Lower leg skin (tissue), 4 donors: ENCODE measurements at regions not wholly inside any gene's neighbourhood (a gene's known extent, or its start where the extent isn't known, plus 50 kb on each side); places are given as distances from the start of the nearest gene placed in this dataset.

Experiments
- DNase-seq, 2 donors: peaks; one replicate each; pipeline ENCODE4 v3.0.0-alpha.2; 2019; ENCODE audit warnings: low spot score in 2 of 2
- H3K4me3 ChIP-seq: fragments of 200-600 bp; sonication (generic); 2 replicates; pipeline ENCODE4 v1.5.1; 2017; ENCODE audit warnings: mild to moderate bottlenecking, low read depth; ENCODE audit not compliant: poor library complexity, severe bottlenecking
- CTCF ChIP-seq, 3 donors: fragments of 450-650 bp; IDR thresholded peaks; one replicate each; pipeline ENCODE4 v1.5.1; 2016; ENCODE audit warnings: antibody characterized with exemption in 3 of 3, mild to moderate bottlenecking in 3 of 3, moderate library complexity in 2 of 3
- POLR2A ChIP-seq, 2 donors: fragments of 450-650 bp; IDR thresholded peaks; one replicate each; pipeline ENCODE4 v1.6.1; 2016 to 2017; ENCODE audit warnings: antibody characterized with exemption in 2 of 2, mild to moderate bottlenecking in 1 of 2, moderate library complexity in 1 of 2
- WGBS, 2 donors: methylation state at CpG; one replicate each; pipeline ENCODE4 v1.1.5; 2018; 5-methylcytosine and 5-hydroxymethylcytosine counted together
- intact Hi-C: fragments of 100-400 bp; cut with DNase I; formaldehyde crosslinking; loops from one replicate; pipeline ENCODE4 v1.15.0; 2023; ENCODE audit warnings: low total_unique reads

- H3K4me3 ChIP-seq: no peak overlapping the region
- intact Hi-C loops: no loop called here
- TF ChIP-seq POLR2A (IDR thresholded peaks at IDR 0.05) (no peak), CTCF (IDR thresholded peaks at IDR 0.05) (no peak)
- DNase-seq: no peak
These were observed 65.0 kb upstream of the DNAJC19 start for GRCh38 chr3:181054538-181054937.

- no peak for DNase-seq
- 64 to 71% methylated on average over 2 of the region's 2 CpGs for WGBS, 2 donors
- intact Hi-C loops: no loop called here
- TF ChIP-seq CTCF (IDR thresholded peaks at IDR 0.05) (no peak), POLR2A (IDR thresholded peaks at IDR 0.05) (no peak)
- H3K4me3 ChIP-seq: no peak overlapping the region
These were observed 62.7 kb upstream of the DNAJC19 start for GRCh38 chr3:181052256-181052655.

GRCh38 chr3:181050738-181051137 lies 61.2 kb upstream of the DNAJC19 start:
- intact Hi-C loops: no loop called here
- no peak overlapping the region for H3K4me3 ChIP-seq
- TF ChIP-seq POLR2A (IDR thresholded peaks at IDR 0.05): no peak
- no peak for TF ChIP-seq CTCF (IDR thresholded peaks at IDR 0.05)
- DNase-seq: no peak
- 13 to 14% methylated on average over 1 of the region's 1 CpG for WGBS, 2 donors

GRCh38 chr3:181040030-181040429 lies 50.5 kb upstream of the DNAJC19 start:
- H3K4me3 ChIP-seq: no peak overlapping the region
- TF ChIP-seq CTCF (IDR thresholded peaks at IDR 0.05): no peak
- no peak for TF ChIP-seq POLR2A (IDR thresholded peaks at IDR 0.05)
- intact Hi-C loops: no loop called here
- DNase-seq: no peak
